Endothelial cell of umbilical vein (primary cell): ENCODE measurements at regions not wholly inside any gene's neighbourhood (a gene's known extent, or its start where the extent isn't known, plus 50 kb on each side); places are given as distances from the start of the nearest gene placed in this dataset.

ENCODE experiments used
- BruUV-seq: library from RNA; stranded (reverse); fragments of 400-500 nt; replicated peaks from 2 replicates; lab custom pipeline; 2021; lab: Mats Ljungman, UMichigan
- CTCF ChIA-PET: fragments of 300-600, 350-600 bp; sonication (Branson Sonifier 250); formaldehyde crosslinking; loops from one replicate; lab custom pipeline; 2021; ENCODE audit warnings: antibody characterized with exemption, inconsistent platforms; lab: Charles Lee
- POLR2A ChIA-PET: fragments of 300-600, 350-600 bp; sonication (Branson Sonifier 250); formaldehyde crosslinking; loops from one replicate; lab custom pipeline; 2021; ENCODE audit warnings: antibody characterized with exemption, inconsistent platforms; lab: Charles Lee
- DNase-seq: peaks from one replicate; pipeline ENCODE4 v3.0.0-alpha.2; 2011; ENCODE audit warnings: low read depth, low spot score
- FAIRE-seq: peaks from 2 replicates; lab custom pipeline; 2011; peaks lifted over from hg19 to GRCh38; lab: Jason Lieb, UNC
- H2AFZ ChIP-seq: 2 replicates; pipeline ENCODE4 v1.6.0; 2012; ENCODE audit warnings: low read depth, low read length, control low read depth, inconsistent platforms
- H3K27ac ChIP-seq: 2 replicates; pipeline ENCODE4 v1.5.1; 2011; ENCODE audit warnings: low read depth, mild to moderate bottlenecking, control low read depth, low read length, moderate library complexity; ENCODE audit not compliant: insufficient read depth
- H3K27me3 ChIP-seq, 2 experiments: 2 replicates each; pipeline versions ENCODE4 v1.6.0 to v1.6.1; 2011; ENCODE audit warnings: low read length in 2 of 2, mixed read lengths in 1 of 2; ENCODE audit not compliant: control insufficient read depth in 2 of 2, insufficient read depth in 2 of 2
- H3K36me3 ChIP-seq, 2 experiments: 2 replicates in 1 of 2; 3 replicates in 1 of 2; pipeline ENCODE4 v1.5.1; 2011; ENCODE audit warnings: low read length in 2 of 2, mild to moderate bottlenecking in 1 of 2, moderate library complexity in 1 of 2; ENCODE audit not compliant: control insufficient read depth in 2 of 2, insufficient read depth in 2 of 2; ENCODE audit errors: extremely low read depth in 1 of 2
- H3K4me1 ChIP-seq: 3 replicates; pipeline ENCODE4 v1.5.1; 2011; ENCODE audit warnings: mild to moderate bottlenecking, low read length; ENCODE audit not compliant: control insufficient read depth, insufficient read depth; ENCODE audit errors: extremely low read depth
- H3K4me2 ChIP-seq: 2 replicates; pipeline ENCODE4 v1.6.1; 2011; ENCODE audit warnings: low read length, control low read depth, mixed read lengths; ENCODE audit not compliant: insufficient read depth
- H3K4me3 ChIP-seq, 3 experiments: fragments of 200-600 bp in 1 of 3; sonication (generic), shearing (Covaris generic) in 1 of 3; replicated peaks in 1 of 3; 2 replicates each; pipeline ENCODE4 v1.5.1; 2011 to 2016; ENCODE audit warnings: control low read depth in 3 of 3, low read length in 3 of 3, mild to moderate bottlenecking in 2 of 3, inconsistent platforms in 1 of 3, low read depth in 1 of 3, moderate library complexity in 1 of 3; ENCODE audit not compliant: insufficient read depth in 1 of 3
- H3K79me2 ChIP-seq: 2 replicates; pipeline ENCODE4 v1.6.0; 2012; ENCODE audit warnings: low read length, inconsistent platforms; ENCODE audit not compliant: control insufficient read depth, insufficient read depth
- H3K9ac ChIP-seq: replicated peaks from 2 replicates; pipeline ENCODE3; 2011; ENCODE audit warnings: low read length, control low read depth; ENCODE audit not compliant: insufficient read depth; ENCODE audit errors: extremely low read depth
- H3K9me1 ChIP-seq: replicated peaks from 3 replicates; pipeline ENCODE4 v1.6.0; 2011; ENCODE audit warnings: mild to moderate bottlenecking, low read length; ENCODE audit not compliant: control insufficient read depth, insufficient read depth; ENCODE audit errors: extremely low read depth
- H3K9me3 ChIP-seq: replicated peaks from 2 replicates; pipeline ENCODE4 v1.5.1; 2012; ENCODE audit warnings: low read length, inconsistent platforms; ENCODE audit not compliant: control insufficient read depth, insufficient read depth
- H4K20me1 ChIP-seq: replicated peaks from 2 replicates; pipeline ENCODE3; 2011; ENCODE audit warnings: mild to moderate bottlenecking, low read length; ENCODE audit not compliant: control insufficient read depth, insufficient read depth; ENCODE audit errors: extremely low read depth
- EZH2 ChIP-seq: IDR thresholded peaks from 2 replicates; pipeline ENCODE4 v1.6.1; 2012; ENCODE audit warnings: borderline replicate concordance, low read depth, mild to moderate bottlenecking, moderate library complexity, low read length, inconsistent platforms; ENCODE audit not compliant: severe bottlenecking
- FOS ChIP-seq: IDR thresholded peaks from 2 replicates; pipeline ENCODE4 v1.6.1; 2011; ENCODE audit warnings: mild to moderate bottlenecking, low read length, moderate library complexity, borderline replicate concordance; ENCODE audit not compliant: insufficient read depth
- GATA2 ChIP-seq: IDR thresholded peaks from 2 replicates; pipeline ENCODE4 v1.7.0; 2011; ENCODE audit warnings: low read depth, mild to moderate bottlenecking, moderate library complexity, mixed read lengths, low read length; ENCODE audit not compliant: insufficient read length, insufficient read depth
- JUN ChIP-seq: IDR thresholded peaks from 2 replicates; pipeline ENCODE4 v1.6.1; 2011; ENCODE audit warnings: borderline replicate concordance, low read depth; ENCODE audit not compliant: insufficient read length, insufficient read depth
- MYC ChIP-seq: IDR thresholded peaks from one replicate; pipeline ENCODE4 v1.6.1; 2011; ENCODE audit warnings: mild to moderate bottlenecking, low read depth, low read length
- POLR2A ChIP-seq: IDR thresholded peaks from 2 replicates; pipeline ENCODE4 v1.6.1; 2012; ENCODE audit warnings: low read depth, mild to moderate bottlenecking, control low read depth, low read length
- POLR2AphosphoS5 ChIP-seq: IDR thresholded peaks from 2 replicates; pipeline ENCODE4 v1.6.1; 2012; ENCODE audit warnings: low read depth, mild to moderate bottlenecking, control low read depth, low read length, moderate library complexity; ENCODE audit not compliant: insufficient read depth
- dilution Hi-C: fragments of 300-500 bp; cut with MboI; formaldehyde crosslinking; loops from one replicate; pipeline ENCODE4 v1.15.0; 2019; ENCODE audit warnings: low sequenced_read_pairs; ENCODE audit not compliant: extremely low pct_ligation_motif_present
- intact Hi-C: fragments of 100-400 bp; cut with micrococcal nuclease; formaldehyde crosslinking; loops from one replicate; pipeline ENCODE4 v1.10.0; 2022
- TF ChIP-seq, protein P1 (sequence below): IDR thresholded peaks from 2 replicates; pipeline ENCODE4 v1.6.1; 2011; ENCODE audit not compliant: insufficient read depth, insufficient read length
- TF ChIP-seq, protein P2 (sequence below), 2 donors: IDR thresholded peaks; 1 replicate in 1 of 2; 2 replicates in 1 of 2; pipeline ENCODE4 v1.5.1; 2011; ENCODE audit warnings: low read length in 2 of 2, mild to moderate bottlenecking in 2 of 2, moderate library complexity in 2 of 2, control low read depth in 1 of 2, inconsistent platforms in 1 of 2, low read depth in 1 of 2; ENCODE audit not compliant: insufficient read depth in 1 of 2; ENCODE audit errors: extremely low read depth in 1 of 2

DNA sequence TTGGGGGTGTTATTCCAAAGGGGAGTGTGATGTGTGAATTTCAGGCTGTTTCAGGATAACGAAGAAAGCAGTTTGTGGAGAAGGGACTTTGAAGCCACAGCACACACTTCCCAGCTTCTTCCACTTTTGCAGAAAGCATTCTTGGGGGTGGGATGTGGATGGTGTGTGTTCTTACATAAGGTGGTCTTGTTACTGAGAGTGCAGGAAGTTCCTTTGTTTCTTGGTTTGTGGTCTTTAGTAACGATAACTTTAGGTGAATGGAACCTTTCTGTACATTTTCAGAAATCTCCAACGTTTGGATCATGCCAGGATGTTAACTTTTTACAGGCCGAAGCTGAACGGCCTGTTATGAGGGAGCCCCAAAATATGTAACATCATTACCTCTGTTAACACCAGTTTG, 251.8 kb downstream of the KCNRG start:
- no TSS peak for BruUV-seq
- Histone ChIP-seq H3K79me2 (no peaks in the 10 kb centered on the region), H3K27ac (no peak overlapping the region), H3K9ac (no peak overlapping the region), H4K20me1 (no peaks in the 10 kb centered on the region), H3K9me1 (no peaks in the 10 kb centered on the region), H3K4me1 (no peaks in the 10 kb centered on the region), H3K36me3 (no peaks in the 10 kb centered on the region), H3K4me2 (no peak overlapping the region), H3K4me3 (no peak overlapping the region), H3K27me3 (no peaks in the 10 kb centered on the region), H2AFZ (no peak overlapping the region), H3K9me3 (no peaks in the 10 kb centered on the region)
- ChIA-PET CTCF (interaction anchor here (0.8 kb wide), 1 partner anchor 9 kb away, joined by 3 read pairs; no protein-coding TSS in a partner anchor), POLR2A (no interaction called here)
- intact Hi-C loops, result no loop called here
- TF ChIP-seq, protein P1, sequence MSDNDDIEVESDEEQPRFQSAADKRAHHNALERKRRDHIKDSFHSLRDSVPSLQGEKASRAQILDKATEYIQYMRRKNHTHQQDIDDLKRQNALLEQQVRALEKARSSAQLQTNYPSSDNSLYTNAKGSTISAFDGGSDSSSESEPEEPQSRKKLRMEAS, result no peak
- TF ChIP-seq MYC, result no peak
- TF ChIP-seq FOS, result no peak
- TF ChIP-seq JUN, result no peak
- no peak for TF ChIP-seq POLR2A
- no peak for TF ChIP-seq GATA2
- TF ChIP-seq, protein P2, sequence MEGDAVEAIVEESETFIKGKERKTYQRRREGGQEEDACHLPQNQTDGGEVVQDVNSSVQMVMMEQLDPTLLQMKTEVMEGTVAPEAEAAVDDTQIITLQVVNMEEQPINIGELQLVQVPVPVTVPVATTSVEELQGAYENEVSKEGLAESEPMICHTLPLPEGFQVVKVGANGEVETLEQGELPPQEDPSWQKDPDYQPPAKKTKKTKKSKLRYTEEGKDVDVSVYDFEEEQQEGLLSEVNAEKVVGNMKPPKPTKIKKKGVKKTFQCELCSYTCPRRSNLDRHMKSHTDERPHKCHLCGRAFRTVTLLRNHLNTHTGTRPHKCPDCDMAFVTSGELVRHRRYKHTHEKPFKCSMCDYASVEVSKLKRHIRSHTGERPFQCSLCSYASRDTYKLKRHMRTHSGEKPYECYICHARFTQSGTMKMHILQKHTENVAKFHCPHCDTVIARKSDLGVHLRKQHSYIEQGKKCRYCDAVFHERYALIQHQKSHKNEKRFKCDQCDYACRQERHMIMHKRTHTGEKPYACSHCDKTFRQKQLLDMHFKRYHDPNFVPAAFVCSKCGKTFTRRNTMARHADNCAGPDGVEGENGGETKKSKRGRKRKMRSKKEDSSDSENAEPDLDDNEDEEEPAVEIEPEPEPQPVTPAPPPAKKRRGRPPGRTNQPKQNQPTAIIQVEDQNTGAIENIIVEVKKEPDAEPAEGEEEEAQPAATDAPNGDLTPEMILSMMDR (IDR thresholded peaks at IDR 0.05; ENCODE audit: extremely low read depth in 1 of 2, insufficient read depth in 1 of 2, low read depth in 1 of 2, low read length in 2 of 2), result no peak
- TF ChIP-seq EZH2, result no peak
- no peak for TF ChIP-seq POLR2AphosphoS5
- dilution Hi-C loops, result no loop called here
- FAIRE-seq, result no peak
- no peak for DNase-seq
